ENCODE measurements at regions not wholly inside any gene's neighbourhood (a gene's known extent, or its start where the extent isn't known, plus 50 kb on each side); places are given as distances from the start of the nearest gene placed in this dataset.

GRCh38 chr14:38960946-38961531, 142.0 kb downstream of the SEC23A start:
- DNase-seq (ENCODE audit: low read depth in 1 of 2, low spot score in 2 of 2): no peak
- H2BK5ac ChIP-seq (ENCODE audit: low read depth, low read length): no peak overlapping the region
- FAIRE-seq: no peak
- H2BK120ac ChIP-seq (replicated peaks; ENCODE audit: low read depth, low read length): no peak overlapping the region
- H3K4me1 ChIP-seq (replicated peaks in 1 of 4; ENCODE audit: control insufficient read depth in 3 of 4, insufficient read depth in 4 of 4, low read length in 3 of 4): no peaks in the 10 kb centered on the region
- H3K4ac ChIP-seq (replicated peaks; ENCODE audit: insufficient read length, low read depth, low read length): no peak overlapping the region
- no peak overlapping the region for H2AK5ac ChIP-seq (ENCODE audit: low read depth, low read length)
- CTCF ChIA-PET (ENCODE audit: partially characterized antibody): no interaction called here
- no peaks in the 10 kb centered on the region for H3K9me3 ChIP-seq (ENCODE audit: insufficient read depth in 2 of 2, low read depth in 1 of 2, low read length in 1 of 2)
- H3K79me2 ChIP-seq (ENCODE audit: control insufficient read depth in 1 of 2, insufficient read depth in 2 of 2, low read length in 2 of 2): no peaks in the 10 kb centered on the region
- no peaks in the 10 kb centered on the region for H3K79me1 ChIP-seq (ENCODE audit: low read depth, low read length)
- no peak overlapping the region for H3K4me2 ChIP-seq (ENCODE audit: insufficient read depth in 1 of 2, low read depth in 2 of 2, low read length in 2 of 2)
- H2BK20ac ChIP-seq (ENCODE audit: low read length): no peak overlapping the region
- H3K23me2 ChIP-seq (ENCODE audit: low read depth, low read length): peaks cover 2% of the 10 kb centered on the region; the same call in 1 of the 2 replicates
- no peak overlapping the region for H3K14ac ChIP-seq (ENCODE audit: insufficient read length)
- H2AFZ ChIP-seq (ENCODE audit: low read length): no peak overlapping the region
- H3K18ac ChIP-seq (ENCODE audit: extremely low read depth, low read length): no peak overlapping the region
- WGBS, 2 experiments (ENCODE audit: extremely low coverage in 1 of 2, insufficient coverage in 1 of 2, insufficient read length in 1 of 2, insufficient replicate concordance in 2 of 2, low coverage in 1 of 2, low lambda C conversion rate in 2 of 2, missing lambda C conversion rate in 1 of 2): 84% methylated on average over 1 of the region's 1 CpG; no CpG with 5 or more reads in 1 of the 2 experiments
- no peak overlapping the region for H3K56ac ChIP-seq (replicated peaks; ENCODE audit: insufficient read length, low read depth, low read length)
- no peaks in the 10 kb centered on the region for H4K20me1 ChIP-seq (replicated peaks in 1 of 2; ENCODE audit: control insufficient read depth in 1 of 2, insufficient read depth in 2 of 2, low read length in 2 of 2)
- H3K36me3 ChIP-seq (ENCODE audit: control insufficient read depth in 2 of 4, insufficient read depth in 4 of 4, low read length in 3 of 4): no peaks in the 10 kb centered on the region
- no peak overlapping the region for H3K27ac ChIP-seq (ENCODE audit: low read depth, low read length)
- no peak overlapping the region for H3K23ac ChIP-seq (ENCODE audit: insufficient read length)
- H3K9ac ChIP-seq (replicated peaks in 1 of 4; ENCODE audit: extremely low read depth in 1 of 4, low read depth in 3 of 4, low read length in 3 of 4): no peak overlapping the region
- no peak overlapping the region for H4K8ac ChIP-seq (ENCODE audit: extremely low read depth, insufficient read depth, low read length)
- no peak overlapping the region for H2BK15ac ChIP-seq (ENCODE audit: low read length)
- H3K27me3 ChIP-seq (replicated peaks in 1 of 4; ENCODE audit: control insufficient read depth in 3 of 4, extremely low read depth in 1 of 4, insufficient read depth in 3 of 4, low read length in 3 of 4): no peaks in the 10 kb centered on the region
- H2BK12ac ChIP-seq (ENCODE audit: low read depth, low read length): no peak overlapping the region
- H3K4me3 ChIP-seq (ENCODE audit: extremely low read depth in 1 of 4, insufficient read depth in 2 of 4, low read depth in 3 of 4, low read length in 4 of 4): no peak overlapping the region
- H4K5ac ChIP-seq (ENCODE audit: insufficient read length, low read depth, low read length): no peak overlapping the region
- POLR2A ChIA-PET (ENCODE audit: partially characterized antibody): no interaction called here
- no peak overlapping the region for H4K91ac ChIP-seq (replicated peaks; ENCODE audit: insufficient read length, low read length)
- TF ChIP-seq NANOG (IDR thresholded peaks at IDR 0.05; ENCODE audit: insufficient read depth, low read depth, low read length, poor library complexity, severe bottlenecking) (no peak), BCL11A (IDR thresholded peaks at IDR 0.05; ENCODE audit: low read depth in 2 of 2, low read length in 2 of 2) (no peak), ZNF274 (IDR thresholded peaks at IDR 0.05; ENCODE audit: borderline replicate concordance, extremely low read depth, low read length) (no peak), CTCF (IDR thresholded peaks at IDR 0.05; ENCODE audit: control extremely low read depth in 1 of 3, insufficient read depth in 1 of 3, low read depth in 1 of 3, low read length in 3 of 3) (no peak), GTF2F1 (IDR thresholded peaks at IDR 0.05; ENCODE audit: borderline replicate concordance, low read depth, low read length) (no peak), CBX8 (IDR thresholded peaks at IDR 0.05; ENCODE audit: borderline replicate concordance, low read depth, low read length) (no peak), RBBP5 (IDR thresholded peaks at IDR 0.05; ENCODE audit: borderline replicate concordance, low read depth, low read length) (no peak), TBP (IDR thresholded peaks at IDR 0.05; ENCODE audit: low read depth, low read length) (no peak), SAP30 (IDR thresholded peaks at IDR 0.05; ENCODE audit: insufficient read depth, insufficient replicate concordance, low read length) (no peak), RNF2 (IDR thresholded peaks at IDR 0.05; ENCODE audit: borderline replicate concordance, low read depth, low read length, missing control alignments, poor library complexity, severe bottlenecking) (no peak)

All from H1 (cell line).